ENCODE measurements at regions not wholly inside any gene's neighbourhood (a gene's known extent, or its start where the extent isn't known, plus 50 kb on each side); places are given as distances from the start of the nearest gene placed in this dataset.
"Not testable (repeated sequence)": the region's sequence is repeated elsewhere in the genome, so short reads cannot be mapped to it uniquely, and the experiment has no call there.

GRCh38 chrX:14344172-14344940 lies 185.0 kb upstream of the GLRA2 start:
- H3K27ac Mint-ChIP-seq = no peak overlapping the region
- H3K27me3 Mint-ChIP-seq (ENCODE audit: insufficient read depth) = no peaks in the 10 kb centered on the region
- DNase-seq (ENCODE audit: low spot score) = no peak
- H3K4me1 Mint-ChIP-seq (ENCODE audit: low read depth) = no peaks in the 10 kb centered on the region
- H3K4me3 Mint-ChIP-seq = no peak overlapping the region
- H3K9me3 Mint-ChIP-seq = peaks cover 5% of the 10 kb centered on the region
- intact Hi-C loops (cut with micrococcal nuclease) = no loop called here
- no peaks in the 10 kb centered on the region for H3K36me3 Mint-ChIP-seq (ENCODE audit: low read depth)

- H3K27me3 Mint-ChIP-seq (ENCODE audit: insufficient read depth) = peaks cover 1% of the 10 kb centered on the region
- no peaks in the 10 kb centered on the region for H3K36me3 Mint-ChIP-seq (ENCODE audit: low read depth)
- H3K9me3 Mint-ChIP-seq = no peaks in the 10 kb centered on the region
- no peak for DNase-seq (ENCODE audit: low spot score)
- no peaks in the 10 kb centered on the region for H3K4me1 Mint-ChIP-seq (ENCODE audit: low read depth)
- no peak overlapping the region for H3K4me3 Mint-ChIP-seq
- intact Hi-C loops (cut with micrococcal nuclease) = no loop called here
- no peak overlapping the region for H3K27ac Mint-ChIP-seq
Observed at GRCh38 chrX:14309431-14309830, 219.9 kb upstream of the GLRA2 start.

GRCh38 chrX:14308976-14309375 lies 220.4 kb upstream of the GLRA2 start:
- H3K4me1 Mint-ChIP-seq (ENCODE audit: low read depth); H3K9me3 Mint-ChIP-seq; intact Hi-C loops (cut with micrococcal nuclease); H3K27ac Mint-ChIP-seq; H3K4me3 Mint-ChIP-seq; DNase-seq (ENCODE audit: low spot score); H3K36me3 Mint-ChIP-seq (ENCODE audit: low read depth); H3K27me3 Mint-ChIP-seq (ENCODE audit: insufficient read depth): not testable (repeated sequence)

GRCh38 chrX:14303891-14304290 lies 225.4 kb upstream of the GLRA2 start:
- Mint-ChIP-seq H3K9me3 (no peaks in the 10 kb centered on the region), H3K36me3 (ENCODE audit: low read depth) (no peaks in the 10 kb centered on the region), H3K27ac (no peak overlapping the region), H3K27me3 (ENCODE audit: insufficient read depth) (no peaks in the 10 kb centered on the region), H3K4me3 (no peak overlapping the region), H3K4me1 (ENCODE audit: low read depth) (no peaks in the 10 kb centered on the region)
- DNase-seq (ENCODE audit: low spot score) = no peak
- intact Hi-C loops (cut with micrococcal nuclease) = no loop called here

GRCh38 chrX:14302561-14302960 lies 226.8 kb upstream of the GLRA2 start:
- H3K4me1 Mint-ChIP-seq (ENCODE audit: low read depth); intact Hi-C loops (cut with micrococcal nuclease); H3K27ac Mint-ChIP-seq; H3K9me3 Mint-ChIP-seq; H3K4me3 Mint-ChIP-seq; DNase-seq (ENCODE audit: low spot score); H3K27me3 Mint-ChIP-seq (ENCODE audit: insufficient read depth); H3K36me3 Mint-ChIP-seq (ENCODE audit: low read depth): not testable (repeated sequence)

GRCh38 chrX:14300376-14300775 lies 229.0 kb upstream of the GLRA2 start:
- no peaks in the 10 kb centered on the region for H3K9me3 Mint-ChIP-seq
- no peak overlapping the region for H3K27ac Mint-ChIP-seq
- no peaks in the 10 kb centered on the region for H3K36me3 Mint-ChIP-seq (ENCODE audit: low read depth)
- H3K27me3 Mint-ChIP-seq (ENCODE audit: insufficient read depth) = no peaks in the 10 kb centered on the region
- no peak overlapping the region for H3K4me3 Mint-ChIP-seq
- intact Hi-C loops (cut with micrococcal nuclease) = no loop called here
- DNase-seq (ENCODE audit: low spot score) = no peak
- H3K4me1 Mint-ChIP-seq (ENCODE audit: low read depth) = no peaks in the 10 kb centered on the region

- no peaks in the 10 kb centered on the region for H3K27me3 Mint-ChIP-seq (ENCODE audit: insufficient read depth)
- H3K4me3 Mint-ChIP-seq = no peak overlapping the region
Observed at GRCh38 chrX:14295426-14295825, 233.9 kb upstream of the GLRA2 start.

GRCh38 chrX:14291666-14292500 lies 237.5 kb upstream of the GLRA2 start:
- intact Hi-C loops (cut with micrococcal nuclease) = no loop called here
- Mint-ChIP-seq H3K9me3 (no peaks in the 10 kb centered on the region), H3K4me1 (ENCODE audit: low read depth) (no peaks in the 10 kb centered on the region)

More at GRCh38 chrX:14295426-14295825, 233.9 kb upstream of the GLRA2 start:
- DNase-seq (ENCODE audit: low spot score) = no peak
- H3K9me3 Mint-ChIP-seq = no peaks in the 10 kb centered on the region
- no peak overlapping the region for H3K27ac Mint-ChIP-seq
- no peaks in the 10 kb centered on the region for H3K36me3 Mint-ChIP-seq (ENCODE audit: low read depth)
- no peaks in the 10 kb centered on the region for H3K4me1 Mint-ChIP-seq (ENCODE audit: low read depth)
- intact Hi-C loops (cut with micrococcal nuclease) = no loop called here

GRCh38 chrX:14290335-14290734 lies 239.0 kb upstream of the GLRA2 start:
- Mint-ChIP-seq H3K27ac (no peak overlapping the region), H3K36me3 (ENCODE audit: low read depth) (no peaks in the 10 kb centered on the region), H3K9me3 (no peaks in the 10 kb centered on the region), H3K4me1 (ENCODE audit: low read depth) (no peaks in the 10 kb centered on the region), H3K4me3 (no peak overlapping the region), H3K27me3 (ENCODE audit: insufficient read depth) (no peaks in the 10 kb centered on the region)
- intact Hi-C loops (cut with micrococcal nuclease) = no loop called here
- DNase-seq (ENCODE audit: low spot score) = no peak

More at GRCh38 chrX:14291666-14292500, 237.5 kb upstream of the GLRA2 start:
- Mint-ChIP-seq H3K4me3 (no peak overlapping the region), H3K27ac (no peak overlapping the region), H3K36me3 (ENCODE audit: low read depth) (no peaks in the 10 kb centered on the region), H3K27me3 (ENCODE audit: insufficient read depth) (no peaks in the 10 kb centered on the region)
- no peak for DNase-seq (ENCODE audit: low spot score)

GRCh38 chrX:14274691-14275090 lies 245.0 kb upstream of the GEMIN8 start:
- intact Hi-C loops (cut with micrococcal nuclease) = no loop called here

GRCh38 chrX:14267216-14267615 lies 237.5 kb upstream of the GEMIN8 start:
- no peaks in the 10 kb centered on the region for H3K4me1 Mint-ChIP-seq (ENCODE audit: low read depth)
- H3K27ac Mint-ChIP-seq = no peak overlapping the region
- no peak overlapping the region for H3K4me3 Mint-ChIP-seq
- DNase-seq (ENCODE audit: low spot score) = no peak
- no peaks in the 10 kb centered on the region for H3K36me3 Mint-ChIP-seq (ENCODE audit: low read depth)
- H3K9me3 Mint-ChIP-seq = no peaks in the 10 kb centered on the region
- intact Hi-C loops (cut with micrococcal nuclease) = no loop called here
- no peaks in the 10 kb centered on the region for H3K27me3 Mint-ChIP-seq (ENCODE audit: insufficient read depth)

More at GRCh38 chrX:14274691-14275090, 245.0 kb upstream of the GEMIN8 start:
- no peaks in the 10 kb centered on the region for H3K27me3 Mint-ChIP-seq (ENCODE audit: insufficient read depth)
- H3K36me3 Mint-ChIP-seq (ENCODE audit: low read depth) = no peaks in the 10 kb centered on the region
- no peak overlapping the region for H3K4me3 Mint-ChIP-seq
- no peaks in the 10 kb centered on the region for H3K9me3 Mint-ChIP-seq
- H3K27ac Mint-ChIP-seq = no peak overlapping the region
- H3K4me1 Mint-ChIP-seq (ENCODE audit: low read depth) = no peaks in the 10 kb centered on the region
- no peak for DNase-seq (ENCODE audit: low spot score)

GRCh38 chrX:14266705-14267104 lies 237.0 kb upstream of the GEMIN8 start:
- no peaks in the 10 kb centered on the region for H3K9me3 Mint-ChIP-seq
- H3K4me1 Mint-ChIP-seq (ENCODE audit: low read depth) = no peaks in the 10 kb centered on the region
- no peak overlapping the region for H3K27ac Mint-ChIP-seq
- DNase-seq (ENCODE audit: low spot score) = no peak
- H3K36me3 Mint-ChIP-seq (ENCODE audit: low read depth) = no peaks in the 10 kb centered on the region
- H3K27me3 Mint-ChIP-seq (ENCODE audit: insufficient read depth) = no peaks in the 10 kb centered on the region
- H3K4me3 Mint-ChIP-seq = no peak overlapping the region
- intact Hi-C loops (cut with micrococcal nuclease) = no loop called here

GRCh38 chrX:14243823-14244222 lies 214.1 kb upstream of the GEMIN8 start:
- Mint-ChIP-seq H3K27ac (no peak overlapping the region), H3K27me3 (ENCODE audit: insufficient read depth) (peaks cover 1% of the 10 kb centered on the region), H3K9me3 (no peaks in the 10 kb centered on the region), H3K4me3 (no peak overlapping the region), H3K36me3 (ENCODE audit: low read depth) (no peaks in the 10 kb centered on the region), H3K4me1 (ENCODE audit: low read depth) (no peaks in the 10 kb centered on the region)
- intact Hi-C loops (cut with micrococcal nuclease) = no loop called here
- DNase-seq (ENCODE audit: low spot score) = no peak

All from activated T-helper 1 cell treated with anti-CD3 and anti-CD28 coated beads, Interleukin-12 subunit alpha, Interleukin-12 subunit beta, Interleukin-2, Interleukin-4 antibody, amounts not matched to agents 30 ng/mL and 10 ng/mL and 1 ng/mL, durations not matched to agents 14 hours and 24 hours and 36 hours (primary cell).